ENCODE measurements at regions not wholly inside any gene's neighbourhood (a gene's known extent, or its start where the extent isn't known, plus 50 kb on each side); places are given as distances from the start of the nearest gene placed in this dataset.
A peak's percentile ranks its signal among the peaks of the same experiment; 100 is the strongest.

- no peak overlapping the region for H3K4me3 ChIP-seq (ENCODE audit: low read depth, low read length)
- DNase-seq (ENCODE audit: low read depth): no peak
- TF ChIP-seq, protein P1, sequence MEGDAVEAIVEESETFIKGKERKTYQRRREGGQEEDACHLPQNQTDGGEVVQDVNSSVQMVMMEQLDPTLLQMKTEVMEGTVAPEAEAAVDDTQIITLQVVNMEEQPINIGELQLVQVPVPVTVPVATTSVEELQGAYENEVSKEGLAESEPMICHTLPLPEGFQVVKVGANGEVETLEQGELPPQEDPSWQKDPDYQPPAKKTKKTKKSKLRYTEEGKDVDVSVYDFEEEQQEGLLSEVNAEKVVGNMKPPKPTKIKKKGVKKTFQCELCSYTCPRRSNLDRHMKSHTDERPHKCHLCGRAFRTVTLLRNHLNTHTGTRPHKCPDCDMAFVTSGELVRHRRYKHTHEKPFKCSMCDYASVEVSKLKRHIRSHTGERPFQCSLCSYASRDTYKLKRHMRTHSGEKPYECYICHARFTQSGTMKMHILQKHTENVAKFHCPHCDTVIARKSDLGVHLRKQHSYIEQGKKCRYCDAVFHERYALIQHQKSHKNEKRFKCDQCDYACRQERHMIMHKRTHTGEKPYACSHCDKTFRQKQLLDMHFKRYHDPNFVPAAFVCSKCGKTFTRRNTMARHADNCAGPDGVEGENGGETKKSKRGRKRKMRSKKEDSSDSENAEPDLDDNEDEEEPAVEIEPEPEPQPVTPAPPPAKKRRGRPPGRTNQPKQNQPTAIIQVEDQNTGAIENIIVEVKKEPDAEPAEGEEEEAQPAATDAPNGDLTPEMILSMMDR (conservative IDR thresholded peaks at IDR 0.05; ENCODE audit: low read depth, low read length): no peak
Measured at GRCh38 chr1:72918940-72919339, 636.6 kb upstream of the NEGR1 start.

DNA sequence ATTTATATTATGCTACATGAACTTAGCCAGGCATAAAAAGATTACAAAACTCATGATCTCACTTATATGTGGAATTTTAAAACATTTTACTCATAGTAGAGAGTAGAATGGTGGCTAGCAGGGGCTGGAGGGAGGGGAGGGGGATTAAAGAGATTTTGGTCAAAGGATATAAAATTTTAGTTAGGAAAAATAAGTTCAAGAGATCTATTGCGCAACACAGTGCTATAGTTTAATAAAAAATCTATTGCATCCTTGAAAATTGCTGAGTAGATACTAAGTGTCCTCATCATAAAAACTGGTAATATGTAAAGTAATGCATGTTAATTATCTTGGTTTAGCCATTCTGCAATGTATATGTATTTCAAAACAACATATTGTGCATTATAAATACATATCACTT, 635.6 kb upstream of the NEGR1 start:
- TF ChIP-seq, protein P1 (conservative IDR thresholded peaks at IDR 0.05; ENCODE audit: low read depth, low read length): no peak
- no peak for DNase-seq (ENCODE audit: low read depth)
- H3K4me3 ChIP-seq (ENCODE audit: low read depth, low read length): no peak overlapping the region

DNA sequence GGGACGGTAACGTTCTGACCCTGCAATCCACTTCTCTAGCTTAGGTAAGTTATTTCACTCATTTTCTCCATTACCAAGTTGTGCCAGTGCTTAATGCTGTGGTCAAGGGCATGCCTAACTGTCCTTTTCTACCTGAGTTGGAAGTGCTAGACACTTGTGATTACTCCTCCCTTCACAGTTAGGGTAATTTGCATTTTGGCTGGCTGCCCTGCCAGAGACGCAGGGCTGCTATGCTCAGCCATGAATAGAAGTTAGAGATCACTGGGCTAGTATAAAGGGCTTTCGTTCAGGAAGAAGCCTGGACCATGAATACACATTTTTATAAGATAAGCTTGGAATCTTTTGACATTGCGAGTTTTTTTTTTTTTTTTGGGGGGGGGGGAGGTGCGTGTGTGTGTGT, 633.2 kb upstream of the NEGR1 start:
- no peak overlapping the region for H3K4me3 ChIP-seq (ENCODE audit: low read depth, low read length)
- no peak for DNase-seq (ENCODE audit: low read depth)
- TF ChIP-seq, protein P1 (conservative IDR thresholded peaks at IDR 0.05; ENCODE audit: low read depth, low read length): no peak

DNA sequence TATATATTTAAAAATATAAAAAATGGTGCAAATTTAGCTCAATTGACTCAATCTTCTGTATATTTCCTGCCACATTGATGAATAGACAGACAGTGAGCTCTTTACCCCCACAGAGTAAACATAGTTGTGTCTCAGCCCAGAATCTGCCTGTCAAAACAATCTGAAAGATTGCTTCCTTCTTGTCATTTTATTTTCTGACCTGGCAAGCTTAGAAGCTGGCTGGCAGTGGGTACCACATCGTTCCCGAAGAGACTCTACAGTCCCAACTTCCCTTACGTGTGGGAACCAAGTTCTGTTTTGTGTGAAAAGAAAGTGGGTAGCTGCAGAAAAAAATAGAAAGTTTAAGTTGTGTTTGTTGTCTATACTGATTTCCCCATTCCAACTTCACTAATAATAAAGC, 629.3 kb upstream of the NEGR1 start:
- no peak for DNase-seq (ENCODE audit: low read depth)
- TF ChIP-seq, protein P1 (conservative IDR thresholded peaks at IDR 0.05; ENCODE audit: low read depth, low read length): no peak
- H3K4me3 ChIP-seq (ENCODE audit: low read depth, low read length): no peak overlapping the region

- no peak for DNase-seq (ENCODE audit: low read depth)
- TF ChIP-seq, protein P1 (conservative IDR thresholded peaks at IDR 0.05; ENCODE audit: low read depth, low read length): no peak
- H3K4me3 ChIP-seq (ENCODE audit: low read depth, low read length): no peak overlapping the region
Measured at GRCh38 chr1:72896256-72896655, 613.9 kb upstream of the NEGR1 start.

DNA sequence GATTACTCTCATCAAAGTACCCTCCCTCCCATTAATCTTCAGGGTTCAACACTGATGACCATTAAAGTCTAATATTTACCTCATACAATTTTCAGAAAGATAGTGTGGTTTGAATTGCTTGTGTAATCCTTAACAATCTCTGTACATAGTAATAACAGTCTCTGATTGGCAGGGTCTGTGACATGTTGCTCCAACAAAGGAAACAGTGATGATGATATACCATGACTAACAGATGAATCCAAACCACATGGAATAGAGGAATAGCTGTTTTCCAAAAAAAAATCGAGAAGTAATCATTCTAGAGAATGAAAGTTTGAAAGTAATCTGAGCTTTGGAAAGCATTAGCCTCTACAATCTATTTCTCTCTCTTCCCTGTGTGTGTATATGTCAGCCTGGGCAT, 610.1 kb upstream of the NEGR1 start:
- DNase-seq (ENCODE audit: low read depth): peak; percentile 0
- TF ChIP-seq, protein P1 (conservative IDR thresholded peaks at IDR 0.05; ENCODE audit: low read depth, low read length): no peak
- no peak overlapping the region for H3K4me3 ChIP-seq (ENCODE audit: low read depth, low read length)

DNA sequence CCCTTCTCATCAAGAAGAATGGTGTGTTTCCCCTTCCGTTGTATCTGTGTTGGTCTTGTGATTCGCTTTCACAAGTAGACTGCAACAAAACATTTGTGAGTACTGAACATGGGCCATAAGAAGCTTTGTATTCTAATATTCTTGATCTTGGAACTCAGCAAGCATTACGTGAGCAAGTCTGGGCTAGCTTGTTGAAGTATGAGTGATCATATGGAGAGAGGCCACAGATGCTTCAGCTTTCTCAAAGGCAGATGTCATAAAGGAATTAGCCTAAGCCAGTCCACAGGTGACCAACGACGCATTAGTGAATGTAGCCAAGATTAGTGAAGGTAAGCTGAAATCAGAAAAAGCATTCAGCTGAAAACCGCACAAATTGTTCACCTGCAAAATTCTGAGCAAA, 609.6 kb upstream of the NEGR1 start:
- no peak for DNase-seq (ENCODE audit: low read depth)
- TF ChIP-seq, protein P1 (conservative IDR thresholded peaks at IDR 0.05; ENCODE audit: low read depth, low read length): no peak
- H3K4me3 ChIP-seq (ENCODE audit: low read depth, low read length): no peak overlapping the region
